T-helper 2 cell treated with Interferon-gamma antibody and Interleukin-4, amounts not matched to agents 100 ng/mL and 5 ng/mL, for 36 hours (primary cell): ENCODE measurements at regions not wholly inside any gene's neighbourhood (a gene's known extent, or its start where the extent isn't known, plus 50 kb on each side); places are given as distances from the start of the nearest gene placed in this dataset.
"Not testable (repeated sequence)": the region's sequence is repeated elsewhere in the genome, so short reads cannot be mapped to it uniquely, and the experiment has no call there.

Experiments
- intact Hi-C: fragments of 100-400 bp; cut with micrococcal nuclease; formaldehyde crosslinking; loops from one replicate; pipeline ENCODE4 v1.15.1; 2023

- intact Hi-C loops = no loop called here
Observed at GRCh38 chr6:56840467-56841380, 114.2 kb upstream of the BEND6 start.

- intact Hi-C loops = no loop called here
Observed at GRCh38 chr6:56839533-56840183, 115.2 kb upstream of the BEND6 start.

GRCh38 chr6:56838965-56839364, 115.9 kb upstream of the BEND6 start:
- intact Hi-C loops = no loop called here

GRCh38 chr6:56838016-56838555, 116.8 kb upstream of the BEND6 start:
- intact Hi-C loops = no loop called here

GRCh38 chr6:56837322-56837894, 117.5 kb upstream of the BEND6 start:
- intact Hi-C loops = no loop called here

- intact Hi-C loops = no loop called here
Observed at GRCh38 chr6:56835612-56836011, 119.3 kb upstream of the BEND6 start.

- intact Hi-C loops = no loop called here
Observed at GRCh38 chr6:56833873-56834272, 121.0 kb upstream of the BEND6 start.

- intact Hi-C loops = no loop called here
Observed at GRCh38 chr6:56833127-56833791, 121.6 kb upstream of the BEND6 start.

- intact Hi-C loops = no loop called here
Observed at GRCh38 chr6:56832225-56832624, 122.7 kb upstream of the BEND6 start.

GRCh38 chr6:56831334-56831733, 123.6 kb upstream of the BEND6 start:
- intact Hi-C loops = no loop called here

- intact Hi-C loops = no loop called here
Observed at GRCh38 chr6:56827908-56828649, 126.8 kb upstream of the BEND6 start.

- intact Hi-C loops = not testable (repeated sequence)
Observed at GRCh38 chr6:56824431-56824830, 130.5 kb upstream of the BEND6 start.

- intact Hi-C loops = no loop called here
Observed at GRCh38 chr6:56821005-56821432, 133.9 kb upstream of the BEND6 start.

GRCh38 chr6:56820060-56820459, 134.8 kb upstream of the BEND6 start:
- intact Hi-C loops = no loop called here

GRCh38 chr6:56819604-56820003, 135.3 kb upstream of the BEND6 start:
- intact Hi-C loops = no loop called here

GRCh38 chr6:56816370-56816769, 138.5 kb upstream of the BEND6 start:
- intact Hi-C loops = no loop called here

GRCh38 chr6:56815436-56815835, 139.5 kb upstream of the BEND6 start:
- intact Hi-C loops = no loop called here

- intact Hi-C loops = no loop called here
Observed at GRCh38 chr6:56814802-56815201, 140.1 kb upstream of the BEND6 start.

GRCh38 chr6:56814308-56814707, 140.6 kb upstream of the BEND6 start:
- intact Hi-C loops = no loop called here

GRCh38 chr6:56812851-56813250, 142.1 kb upstream of the BEND6 start:
- intact Hi-C loops = not testable (repeated sequence)

- intact Hi-C loops = no loop called here
Observed at GRCh38 chr6:56808871-56809359, 146.0 kb upstream of the BEND6 start.
